Stimulated activated CD4-positive, alpha-beta T cell treated with anti-CD3 and anti-CD28 coated beads, Interleukin-1b, Interleukin-23, amount 100 ng/mL, for 24 hours (primary cell): ENCODE measurements at regions not wholly inside any gene's neighbourhood (a gene's known extent, or its start where the extent isn't known, plus 50 kb on each side); places are given as distances from the start of the nearest gene placed in this dataset.
"Not testable (repeated sequence)": the region's sequence is repeated elsewhere in the genome, so short reads cannot be mapped to it uniquely, and the experiment has no call there.

ENCODE experiments used
- DNase-seq, 4 experiments: peaks; one replicate each; pipeline ENCODE4 v3.0.0-alpha.2; 2020; ENCODE audit warnings: low read depth in 4 of 4, low spot score in 1 of 4

DNA sequence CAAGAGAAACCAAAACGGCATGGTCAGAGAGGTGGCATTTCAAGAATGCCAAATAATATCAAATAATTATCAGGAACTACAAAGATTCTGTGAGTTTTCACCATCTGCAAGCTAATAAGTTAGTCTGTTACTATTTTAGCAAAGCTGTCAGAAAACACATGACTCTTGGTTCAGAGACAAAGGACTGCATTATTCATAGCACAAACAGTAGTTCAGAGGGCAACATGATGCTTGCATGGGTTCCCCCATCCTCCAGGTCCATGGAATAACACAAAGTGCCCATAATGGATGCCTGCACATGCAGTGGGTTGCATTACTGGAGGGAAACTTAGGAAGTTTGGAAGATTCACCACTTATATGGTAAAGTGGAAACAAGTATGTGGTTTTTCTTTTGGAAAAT lies 228.8 kb upstream of the ALCAM start:
- DNase-seq: no peak

DNA sequence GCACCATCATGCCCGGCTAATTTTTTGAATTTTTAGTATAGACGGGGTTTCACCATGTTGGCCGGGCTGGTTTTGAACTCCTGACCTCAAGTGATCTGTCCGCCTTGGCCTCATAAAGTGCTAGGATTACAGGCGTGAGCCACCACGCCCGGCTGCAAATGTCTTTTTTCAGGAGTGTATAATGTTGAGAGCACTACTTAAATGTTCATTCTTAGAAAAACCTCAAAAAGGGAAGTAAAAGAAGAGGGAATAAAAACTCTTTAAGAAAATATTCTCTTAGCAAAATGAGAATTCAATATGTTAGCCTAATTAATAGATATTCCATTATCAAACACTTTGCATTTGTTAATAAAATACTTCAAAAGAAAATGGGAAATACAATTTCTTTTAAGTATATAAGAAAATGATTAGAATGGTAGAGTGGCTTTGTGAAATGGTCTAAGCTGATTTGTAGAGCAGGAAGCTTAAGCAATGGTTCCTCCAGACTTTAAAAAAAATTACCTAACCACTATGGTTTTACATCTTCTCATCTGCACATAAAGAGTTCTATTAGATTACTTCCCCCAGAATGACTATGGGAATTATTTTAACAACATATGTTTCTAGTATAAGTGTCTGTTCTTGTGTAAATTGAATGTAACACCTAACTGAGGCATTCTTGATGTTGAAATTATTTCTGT lies 226.7 kb upstream of the ALCAM start:
- DNase-seq: no peak

DNA sequence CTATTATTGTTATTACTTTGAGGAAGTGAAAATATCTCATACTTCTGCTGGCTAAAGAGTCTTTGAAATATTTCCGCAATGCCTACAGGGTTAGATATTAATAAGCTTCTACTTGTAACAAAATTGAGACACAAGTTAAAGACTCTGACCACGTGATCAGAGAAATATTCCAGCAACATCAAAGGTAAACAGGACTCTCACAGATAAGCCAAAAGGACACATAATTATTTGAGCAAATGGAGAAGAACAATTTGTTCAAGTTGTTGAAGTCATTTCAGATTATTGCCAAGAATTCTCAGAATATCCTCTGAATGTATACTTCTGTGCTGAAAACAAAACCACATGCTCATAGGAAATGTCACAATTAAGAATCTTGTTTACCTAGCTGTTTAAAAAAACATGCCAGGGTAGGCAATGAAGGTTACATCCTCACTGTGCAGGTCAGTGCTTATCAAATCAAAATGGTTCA lies 225.8 kb upstream of the ALCAM start:
- DNase-seq: no peak

DNA sequence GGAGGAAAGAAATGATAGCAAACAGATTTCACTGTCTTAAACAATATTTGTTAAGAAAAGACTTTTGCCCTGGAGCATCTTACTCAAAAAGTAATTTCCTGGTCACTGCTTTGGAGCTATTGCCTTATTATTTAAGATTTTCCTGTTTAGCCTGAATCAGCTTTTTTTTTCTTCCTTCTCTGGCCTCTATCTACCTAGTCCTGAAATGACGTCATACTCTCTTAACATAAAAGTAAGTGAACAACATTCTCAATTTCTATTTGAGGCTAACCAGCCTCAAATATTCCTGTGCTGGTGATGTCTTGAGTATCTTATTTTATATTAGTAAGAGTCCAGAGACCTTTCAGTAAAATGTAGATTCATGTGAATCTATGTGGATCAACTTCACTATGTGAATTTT lies 221.9 kb upstream of the ALCAM start:
- DNase-seq: no peak

DNA sequence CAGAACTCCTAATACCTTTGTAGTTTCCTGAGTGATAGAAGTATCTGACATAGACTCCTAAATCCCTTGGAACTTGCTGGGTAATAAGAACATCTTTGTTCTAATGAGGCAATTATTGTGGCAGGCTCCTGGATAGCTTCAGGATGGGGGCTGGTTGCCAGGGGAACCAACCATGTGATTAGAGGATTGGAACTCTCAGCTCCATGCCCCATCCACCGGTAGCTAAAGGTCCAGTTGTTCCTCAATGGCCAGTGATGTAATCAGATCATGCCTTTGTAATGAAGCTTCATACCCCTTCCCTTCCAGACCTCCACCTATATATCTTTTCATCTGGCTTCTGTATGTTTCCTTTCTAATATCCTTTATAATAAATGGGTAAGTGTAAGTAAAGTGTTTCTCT lies 221.2 kb upstream of the ALCAM start:
- DNase-seq: no peak

DNA sequence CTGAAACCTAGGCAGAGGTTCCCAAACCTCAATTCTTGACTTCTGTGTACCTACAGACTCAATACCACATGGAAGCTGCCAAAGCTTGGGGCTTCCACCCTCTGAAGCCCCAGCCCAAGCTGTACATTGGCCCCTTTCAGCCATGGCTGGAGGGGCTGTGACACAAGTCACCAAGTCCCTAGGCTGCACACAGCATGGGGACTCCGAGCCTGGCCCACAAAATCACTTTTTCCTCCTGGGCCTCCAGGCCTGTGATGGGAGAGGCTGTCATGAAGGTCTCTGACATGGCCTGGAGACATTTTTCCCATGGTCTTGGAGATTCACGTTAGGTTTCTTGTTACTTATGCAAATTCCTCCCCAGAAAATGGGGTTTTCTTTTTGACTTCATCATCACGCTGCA lies 217.5 kb upstream of the ALCAM start:
- DNase-seq: not testable (repeated sequence)

DNA sequence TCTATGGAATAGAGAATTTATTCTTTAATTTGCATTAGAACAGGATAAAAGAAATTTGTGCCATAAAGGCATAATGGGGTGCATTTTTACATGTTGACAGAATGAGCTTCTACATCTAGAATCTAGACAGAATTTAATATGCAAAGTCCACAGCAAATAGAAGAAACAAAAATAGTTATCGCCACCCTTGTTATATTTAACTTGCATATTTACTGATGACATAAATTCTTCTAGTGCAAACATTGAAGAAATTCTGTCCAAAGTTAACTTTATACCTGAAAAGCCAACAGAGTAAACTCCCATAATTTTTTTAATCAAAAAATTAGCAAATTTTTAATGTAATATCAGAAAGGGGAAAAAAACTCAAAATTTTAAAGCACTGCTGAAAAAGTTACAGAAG lies 213.7 kb upstream of the ALCAM start:
- DNase-seq: no peak

DNA sequence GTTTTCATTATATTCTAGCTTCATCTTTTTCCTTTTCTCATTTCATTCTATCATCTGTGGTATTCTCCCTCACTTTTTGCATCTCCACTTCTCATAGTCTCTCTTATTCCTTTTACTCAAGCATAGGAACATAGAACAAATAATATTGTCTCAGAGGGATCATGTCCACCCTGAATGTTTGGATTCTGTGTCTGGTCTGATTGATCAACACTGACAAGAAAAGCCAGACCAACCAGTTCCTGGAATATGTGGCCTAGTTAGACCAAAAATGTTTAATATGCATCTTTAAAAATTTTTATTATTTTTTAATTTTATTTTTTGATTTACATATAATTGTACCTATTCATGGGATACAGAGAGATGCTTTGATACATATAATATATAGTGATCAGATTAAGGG lies 212.0 kb upstream of the ALCAM start:
- DNase-seq: no peak

DNA sequence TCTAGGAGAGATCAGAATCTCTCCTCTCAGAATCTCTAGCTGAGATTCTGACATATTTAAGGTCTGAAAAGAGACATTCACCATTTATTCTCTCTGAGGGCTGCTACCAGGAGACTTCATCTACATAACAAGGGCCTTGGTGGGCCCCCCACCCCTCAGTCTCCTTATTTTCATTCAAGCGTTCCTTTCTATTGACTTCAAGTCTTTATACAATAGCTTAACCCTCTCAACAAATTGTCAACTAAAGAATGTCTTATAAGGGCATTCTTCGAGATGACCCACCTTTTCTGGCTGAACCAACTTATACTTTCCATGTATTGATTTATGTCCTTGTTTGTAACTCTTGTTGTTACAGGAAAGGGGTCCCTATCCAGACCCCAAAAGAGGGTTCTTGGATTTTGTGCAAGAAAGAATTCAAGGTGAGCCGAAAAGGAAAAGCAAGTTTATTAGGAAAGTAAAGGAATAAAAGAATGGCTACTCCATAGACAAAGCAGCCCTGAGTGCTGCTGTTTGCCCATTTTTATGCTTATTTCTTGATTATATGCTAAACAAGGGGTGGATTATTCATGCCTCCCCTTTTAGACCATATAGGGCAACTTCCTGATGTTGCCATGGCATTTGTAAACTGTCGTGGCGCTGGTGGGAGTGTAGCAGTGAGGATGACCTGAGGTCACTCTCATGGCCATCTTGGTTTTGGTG lies 209.5 kb upstream of the ALCAM start:
- no peak for DNase-seq

DNA sequence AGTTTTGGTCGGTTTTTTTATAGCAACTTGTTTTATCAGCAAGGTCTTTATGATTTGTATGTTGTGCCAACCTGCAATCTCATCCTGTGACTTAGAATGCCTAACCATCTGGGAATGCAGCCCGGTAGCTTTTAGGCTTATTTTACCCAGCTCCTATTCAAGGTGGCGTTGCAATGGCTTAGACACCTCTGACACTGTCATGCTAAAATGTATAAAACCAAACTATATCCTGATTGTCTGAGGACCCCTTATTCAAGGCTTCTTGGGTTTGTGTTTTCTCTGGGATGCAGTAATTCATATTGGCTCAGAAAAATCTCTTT lies 209.0 kb upstream of the ALCAM start:
- DNase-seq: no peak

DNA sequence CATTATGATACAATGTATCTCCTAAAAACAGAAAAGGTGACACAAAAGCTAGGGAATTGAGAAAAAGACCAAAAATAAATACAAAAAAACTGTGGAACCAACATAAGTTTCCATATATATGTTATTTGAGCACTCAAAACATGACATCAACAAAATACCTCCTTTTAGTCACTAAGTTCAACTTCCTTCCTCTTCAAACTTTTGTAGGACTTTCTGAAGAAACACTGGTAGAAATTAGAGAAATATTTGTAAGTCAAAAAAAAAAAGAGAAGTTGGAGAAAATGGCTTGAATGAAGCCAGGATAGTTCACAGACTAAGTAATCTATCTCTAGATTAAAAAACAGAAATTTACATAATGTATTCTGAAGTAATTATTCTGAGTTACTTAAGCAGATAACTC lies 208.4 kb upstream of the ALCAM start:
- DNase-seq: no peak

DNA sequence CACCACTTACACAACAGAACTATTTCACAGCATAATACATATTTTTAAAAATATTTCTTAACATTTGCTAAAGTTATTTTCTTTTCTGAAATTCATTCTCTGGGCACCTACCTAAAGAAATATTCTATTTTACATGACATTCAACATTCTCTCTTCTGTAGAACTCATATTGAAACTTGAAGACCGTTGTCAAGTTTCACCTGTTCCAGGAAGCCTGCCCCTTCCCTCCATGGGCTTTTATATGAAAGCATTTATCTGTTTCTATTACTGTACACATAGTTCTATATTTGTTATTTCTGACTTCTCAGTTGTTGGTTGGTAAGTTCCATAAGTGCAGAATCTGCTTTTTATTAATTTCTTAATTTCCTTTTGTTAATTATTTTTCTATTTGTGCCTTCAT lies 204.3 kb upstream of the ALCAM start:
- DNase-seq: no peak

DNA sequence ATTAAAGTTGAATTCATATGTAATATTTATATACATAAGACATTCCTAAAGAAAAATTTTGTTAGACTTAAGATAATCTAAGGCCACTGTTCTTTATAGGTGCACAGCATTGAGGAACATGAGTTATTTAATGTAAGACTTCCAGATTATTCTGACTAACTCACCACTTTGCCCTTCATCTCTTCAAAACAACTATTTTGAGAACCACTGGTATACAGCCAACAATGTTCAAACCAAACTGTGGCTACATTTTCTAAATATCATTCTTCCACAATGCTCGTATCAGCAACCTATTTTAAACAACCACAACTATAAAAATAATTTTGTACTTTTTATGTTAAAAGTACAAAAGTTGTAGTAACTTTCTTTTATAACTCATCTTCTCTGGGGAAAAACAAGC lies 199.8 kb upstream of the ALCAM start:
- no peak for DNase-seq

DNA sequence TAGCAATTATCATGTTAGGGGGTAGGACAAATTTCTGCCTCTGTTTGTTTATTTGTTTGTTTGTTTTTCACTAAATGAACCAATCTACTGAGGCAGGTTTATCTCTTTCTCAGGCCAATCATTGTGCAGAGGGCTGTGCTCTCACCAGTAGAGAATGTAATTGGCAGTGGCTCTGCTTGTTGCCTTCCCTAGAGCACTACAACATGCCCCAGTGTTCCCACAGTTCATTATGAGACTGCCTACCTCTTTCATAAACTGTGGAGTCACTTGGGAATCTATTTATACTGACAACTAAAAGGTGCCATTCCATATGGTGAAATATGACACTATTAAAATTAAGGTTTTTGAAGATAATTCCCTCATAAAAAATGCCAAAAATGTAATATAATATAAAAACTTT lies 196.3 kb upstream of the ALCAM start:
- DNase-seq: no peak

DNA sequence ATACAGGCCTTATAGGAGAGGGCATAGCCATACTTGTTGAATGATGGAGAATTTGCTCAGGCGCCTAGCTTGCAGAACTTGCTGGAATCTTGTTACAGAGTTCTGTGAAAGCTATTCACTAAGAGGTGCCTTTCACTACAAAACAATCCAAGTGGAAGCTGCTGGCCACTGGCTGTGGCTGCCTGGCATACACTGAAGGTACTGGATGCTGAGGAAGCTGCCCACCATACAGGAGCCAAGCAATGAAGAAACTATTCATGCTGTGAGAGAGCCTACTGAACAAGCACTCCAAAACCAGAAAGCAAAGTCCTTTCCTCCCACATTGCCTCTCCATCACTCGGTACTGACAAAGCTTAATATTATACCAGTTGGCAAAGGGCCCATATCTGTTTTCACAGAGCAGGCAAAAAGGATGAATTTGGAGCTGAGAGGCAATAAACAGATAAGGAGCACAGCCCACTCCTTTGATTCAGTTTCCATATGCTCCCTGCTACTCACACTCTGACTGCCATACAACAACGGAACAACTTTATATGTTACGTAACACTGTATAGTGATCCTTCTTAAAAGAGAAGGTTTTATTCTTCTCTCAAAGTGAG lies 192.6 kb upstream of the ALCAM start:
- DNase-seq: no peak

DNA sequence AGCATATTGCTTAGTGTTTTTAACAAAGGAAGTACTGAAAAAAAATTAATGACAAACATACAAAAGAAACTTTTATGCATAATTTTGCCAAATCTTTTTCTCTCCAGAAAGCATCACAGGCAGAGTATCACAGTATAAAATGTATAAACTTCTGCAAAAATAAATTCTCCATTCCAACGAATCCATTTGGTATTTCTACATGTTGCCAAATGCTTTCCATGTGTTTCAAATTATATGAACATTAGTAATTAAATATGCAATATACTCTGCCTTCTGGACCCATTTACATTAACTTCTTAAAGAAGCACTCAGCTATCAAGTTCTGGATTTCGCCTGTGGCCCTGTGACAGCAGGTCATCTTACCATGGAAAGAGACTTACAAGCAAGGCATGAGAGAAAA lies 189.1 kb upstream of the ALCAM start:
- no peak for DNase-seq

DNA sequence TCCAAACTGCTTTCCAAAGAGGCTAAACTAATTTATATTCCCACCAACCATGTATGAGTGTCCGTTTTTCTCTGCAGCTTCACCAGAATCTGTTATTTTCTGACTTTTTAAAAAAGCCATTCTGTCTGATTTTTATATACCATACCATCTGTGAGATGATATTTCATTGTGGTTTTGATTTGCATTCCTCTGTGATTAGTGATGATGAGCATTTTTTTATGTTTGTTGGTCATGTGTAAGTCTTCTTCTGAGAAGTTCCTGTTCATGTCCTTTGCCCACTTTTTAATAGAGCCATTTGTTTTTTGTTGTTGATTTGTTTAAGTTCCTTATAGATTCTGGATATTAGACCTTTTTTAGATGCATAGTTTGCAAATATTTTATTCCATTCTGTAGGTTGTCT lies 179.4 kb upstream of the ALCAM start:
- DNase-seq: no peak

DNA sequence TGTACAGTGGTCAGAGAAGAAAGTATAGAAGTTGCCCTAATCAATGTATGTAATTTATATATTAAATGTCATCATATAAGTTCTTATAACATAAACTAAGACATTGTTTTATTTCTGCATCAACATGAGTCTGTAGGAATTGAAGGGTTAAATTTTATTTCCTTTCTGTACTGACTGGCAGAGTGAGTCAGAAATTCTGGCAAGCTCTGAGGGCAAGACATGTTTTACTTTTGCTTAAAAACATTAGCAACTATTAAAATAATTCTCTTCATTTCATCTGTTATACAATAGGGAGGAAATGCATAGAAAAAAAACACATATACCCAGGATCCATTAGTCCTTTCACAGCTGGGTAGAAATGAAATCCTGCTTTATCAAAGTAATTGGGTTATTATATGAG lies 171.4 kb upstream of the ALCAM start:
- no peak for DNase-seq

DNA sequence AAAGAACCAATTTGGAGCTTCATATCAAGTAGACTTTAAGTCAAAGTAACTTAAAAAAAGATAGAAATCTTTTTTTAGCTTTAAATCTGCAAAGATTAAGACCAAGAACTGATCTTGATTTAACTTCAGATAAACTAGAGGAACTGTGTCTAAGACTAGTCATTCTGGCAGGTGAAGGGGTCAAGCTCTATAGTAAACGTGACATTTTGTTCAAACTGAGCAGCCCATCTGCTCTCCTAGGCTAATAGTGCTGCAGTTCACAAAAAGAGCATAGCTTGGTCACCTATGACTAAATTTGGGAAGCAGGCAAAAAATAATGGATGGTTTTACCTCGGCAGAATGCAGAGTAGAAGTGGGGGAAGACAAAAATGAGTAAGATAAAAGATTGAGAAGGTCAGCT lies 168.8 kb upstream of the ALCAM start:
- DNase-seq: no peak

DNA sequence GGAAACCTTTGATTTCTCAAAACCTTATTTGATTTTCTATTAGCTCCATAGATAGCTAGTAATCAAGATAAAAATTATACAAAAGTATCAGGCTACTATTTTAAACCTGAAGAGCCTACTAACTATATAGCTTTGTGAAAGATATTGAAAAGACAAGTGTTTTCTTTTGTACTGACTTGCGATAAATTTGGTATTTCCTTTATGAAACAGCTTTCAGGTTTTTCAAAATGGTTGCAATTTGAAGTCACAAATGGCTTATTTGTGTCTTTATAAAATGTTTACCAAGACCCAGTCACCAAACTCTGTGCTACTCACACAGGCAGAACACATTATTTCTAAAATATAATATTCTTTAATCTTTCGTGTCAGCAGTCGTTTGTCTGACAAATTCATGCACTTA lies 167.5 kb upstream of the ALCAM start:
- no peak for DNase-seq

DNA sequence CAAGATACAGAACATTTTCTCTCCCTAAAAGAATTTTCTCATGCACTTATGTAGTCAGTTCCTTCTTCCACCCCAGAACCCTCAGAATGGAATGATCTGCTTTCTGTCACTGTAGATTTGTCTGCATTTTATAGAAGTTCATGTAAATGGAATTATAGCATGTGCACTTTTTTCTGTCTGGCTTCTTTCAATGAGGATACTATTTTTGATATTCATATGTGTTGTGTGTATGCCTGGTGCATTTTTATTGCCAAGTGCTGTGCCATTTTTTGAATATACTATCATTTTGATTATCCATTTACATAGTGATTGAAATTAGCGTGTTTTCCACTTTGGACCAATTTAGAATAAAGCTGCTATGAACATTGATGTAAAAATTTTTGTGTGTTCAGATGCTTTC lies 156.6 kb upstream of the ALCAM start:
- no peak for DNase-seq

DNA sequence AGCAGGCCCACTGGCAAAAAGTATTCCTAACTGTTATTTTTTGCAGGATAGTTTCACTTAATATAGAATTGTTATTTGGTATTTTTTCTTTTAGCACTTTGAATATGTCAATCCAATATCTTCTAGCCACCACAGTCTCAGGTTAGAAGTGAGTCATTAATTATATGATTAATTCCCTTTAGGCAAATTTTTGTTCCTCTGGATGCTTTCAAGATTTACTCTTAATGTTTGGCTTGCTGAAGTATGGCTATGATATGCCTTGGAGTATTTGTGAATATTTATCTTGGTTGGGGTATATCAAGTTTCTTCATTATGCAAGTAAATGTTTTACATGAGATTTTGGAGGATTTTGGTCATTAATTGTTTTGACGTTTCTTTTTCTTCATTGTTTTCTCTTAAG lies 152.1 kb upstream of the ALCAM start:
- no peak for DNase-seq

DNA sequence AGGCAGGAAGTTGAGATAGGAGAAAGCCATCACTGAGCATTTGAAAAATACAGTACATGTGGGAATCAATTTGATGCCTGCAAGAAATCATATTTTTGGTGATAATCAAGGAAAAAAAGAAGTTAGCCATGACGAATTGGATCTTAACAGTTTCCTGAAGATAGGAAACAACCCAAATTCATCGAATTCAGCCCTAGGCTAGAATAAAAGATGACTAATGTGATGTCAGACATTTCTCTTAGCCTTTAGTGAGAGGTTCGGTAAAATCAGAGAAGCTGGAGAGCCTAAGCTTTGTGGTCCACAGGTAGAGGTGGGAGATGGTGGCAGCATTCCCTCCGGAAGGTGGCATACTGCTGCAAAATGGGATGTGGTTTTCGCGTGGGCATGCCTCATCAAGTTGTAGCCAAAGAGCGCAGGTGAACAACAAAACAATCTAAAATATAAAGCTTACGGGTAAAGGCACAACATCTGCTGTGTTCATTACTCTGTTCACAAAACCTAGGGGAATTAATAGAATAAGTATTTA lies 144.1 kb upstream of the ALCAM start:
- no peak for DNase-seq
